Stimulated activated CD4-positive, alpha-beta T cell treated with anti-CD3 and anti-CD28 coated beads, Interleukin-2, amount 100 ng/mL, for 48 hours (primary cell): ENCODE measurements at regions not wholly inside any gene's neighbourhood (a gene's known extent, or its start where the extent isn't known, plus 50 kb on each side); places are given as distances from the start of the nearest gene placed in this dataset.
"Not testable (repeated sequence)": the region's sequence is repeated elsewhere in the genome, so short reads cannot be mapped to it uniquely, and the experiment has no call there.

Source experiments
- DNase-seq, 2 donors: peaks; one replicate each; pipeline ENCODE4 v3.0.0-alpha.2; 2020

DNA sequence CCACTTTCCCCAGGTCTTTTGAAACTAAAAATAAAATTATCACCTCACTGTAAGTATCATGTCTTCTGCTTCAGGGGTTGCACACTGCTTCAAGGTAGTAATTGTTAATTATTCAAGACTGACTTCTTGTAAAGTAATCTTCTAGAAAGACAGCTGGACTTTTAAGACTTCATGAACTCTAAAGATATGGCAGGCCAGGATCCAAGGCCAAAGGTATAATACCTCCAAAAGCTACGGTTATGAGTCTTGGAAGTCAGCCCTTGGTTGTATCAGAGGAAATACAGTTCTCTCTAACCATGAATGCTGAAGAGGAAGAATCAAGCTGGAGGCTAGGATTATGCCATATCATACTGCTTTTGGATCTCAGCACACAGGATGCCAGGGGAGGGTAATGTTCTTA, 1346.8 kb upstream of the GJE1 start:
- DNase-seq = no peak

DNA sequence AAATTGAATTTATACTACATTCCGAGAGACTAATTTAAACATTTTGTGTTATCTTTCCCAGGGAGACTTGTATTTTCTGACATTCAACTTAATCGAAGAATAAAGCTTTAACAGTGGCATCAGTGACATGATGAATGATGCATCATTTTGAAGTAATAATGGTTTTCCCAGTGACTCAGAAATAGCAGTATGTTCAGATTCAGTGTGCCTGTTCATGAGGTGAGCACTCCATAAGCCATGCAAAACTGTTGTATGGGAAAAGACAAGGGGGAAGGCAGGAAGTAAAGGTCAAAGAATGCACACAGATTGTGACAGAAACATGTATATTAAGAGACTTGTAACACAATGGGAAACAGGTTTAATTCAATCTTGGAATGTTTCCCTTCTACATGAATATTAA, 1348.2 kb upstream of the GJE1 start:
- no peak for DNase-seq

DNA sequence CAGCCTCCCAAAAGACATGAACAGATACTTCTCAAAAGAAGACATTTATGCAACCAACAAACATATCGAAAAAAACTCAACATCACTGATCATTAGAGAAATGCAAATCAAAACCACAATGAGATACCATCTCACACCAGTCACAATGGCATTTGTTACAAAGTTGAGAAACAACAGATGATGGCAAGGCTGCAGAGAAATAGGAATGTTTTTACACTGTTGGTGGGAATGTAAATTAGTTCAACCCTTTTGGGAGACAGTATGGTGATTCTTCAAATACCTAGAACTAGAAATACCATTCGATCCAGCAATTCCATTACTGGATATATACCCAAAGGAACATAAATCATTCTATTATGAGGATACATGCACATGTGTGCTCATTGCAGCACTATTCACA, 1349.2 kb upstream of the GJE1 start:
- not testable (repeated sequence) for DNase-seq

DNA sequence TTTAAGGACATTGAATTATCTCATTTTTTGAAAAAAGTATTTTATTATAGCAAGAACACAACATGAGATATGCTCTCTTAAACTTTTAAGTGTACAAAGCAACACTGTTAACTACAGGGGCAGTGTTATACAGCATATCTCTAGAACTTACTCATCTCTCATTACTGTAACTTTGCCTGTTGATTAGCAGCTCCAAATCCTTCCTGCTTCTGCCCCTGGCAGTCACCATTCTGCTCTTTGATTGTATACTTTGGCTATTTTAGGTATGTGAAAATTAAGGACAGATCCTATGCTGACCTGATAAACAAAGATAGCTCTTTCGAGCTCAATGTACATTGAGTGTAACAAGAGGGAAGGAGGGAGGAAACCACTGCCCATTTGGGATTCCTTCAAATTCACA, 1349.8 kb upstream of the GJE1 start:
- DNase-seq = no peak

DNA sequence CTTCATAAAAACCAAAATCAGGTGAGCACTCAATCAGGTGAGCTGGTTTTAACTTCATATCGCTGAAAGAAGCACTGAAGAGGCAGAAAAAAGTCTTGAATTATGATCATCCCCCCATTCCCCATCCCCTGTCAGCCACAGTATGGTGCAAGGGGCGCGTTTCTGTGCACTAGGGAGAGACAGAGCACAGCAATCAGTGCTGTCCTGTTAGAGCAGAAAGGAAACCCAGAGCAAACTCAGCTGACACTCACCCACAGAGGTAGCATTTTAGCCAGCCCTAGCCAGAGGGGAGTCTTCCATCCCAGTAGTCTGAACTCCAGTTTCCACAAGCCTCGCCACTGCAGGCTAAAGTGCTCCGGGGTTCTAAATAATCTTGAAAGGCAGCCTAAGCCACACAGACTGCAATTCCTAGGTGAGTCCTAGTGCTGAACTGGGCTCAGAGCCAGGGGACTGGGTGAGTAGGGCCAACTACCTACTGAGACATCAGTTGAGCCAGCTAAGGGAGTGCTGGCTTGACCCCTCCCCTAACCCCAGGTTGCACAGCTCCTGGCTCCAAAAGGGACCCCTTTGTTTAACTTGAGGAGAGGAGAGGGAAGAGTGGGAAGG, 1352.6 kb upstream of the GJE1 start:
- DNase-seq = no peak

DNA sequence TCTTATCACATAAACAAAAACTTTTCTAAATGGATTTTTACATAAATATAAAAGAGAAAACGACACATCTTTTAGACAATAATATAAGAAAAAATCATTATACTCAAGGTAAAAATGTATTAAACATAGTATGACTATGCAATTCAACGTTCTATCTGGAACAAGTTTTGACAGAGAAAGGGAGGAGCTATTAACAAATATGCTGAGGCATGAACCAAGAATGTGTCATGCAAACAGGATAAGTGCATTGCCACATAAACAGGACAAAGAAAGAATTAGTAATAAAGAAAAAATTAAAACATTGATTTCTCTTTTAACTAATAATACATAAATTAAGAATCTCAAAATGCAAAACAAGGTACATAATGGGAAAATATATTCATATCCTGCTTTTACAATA, 1353.4 kb upstream of the GJE1 start:
- no peak for DNase-seq

DNA sequence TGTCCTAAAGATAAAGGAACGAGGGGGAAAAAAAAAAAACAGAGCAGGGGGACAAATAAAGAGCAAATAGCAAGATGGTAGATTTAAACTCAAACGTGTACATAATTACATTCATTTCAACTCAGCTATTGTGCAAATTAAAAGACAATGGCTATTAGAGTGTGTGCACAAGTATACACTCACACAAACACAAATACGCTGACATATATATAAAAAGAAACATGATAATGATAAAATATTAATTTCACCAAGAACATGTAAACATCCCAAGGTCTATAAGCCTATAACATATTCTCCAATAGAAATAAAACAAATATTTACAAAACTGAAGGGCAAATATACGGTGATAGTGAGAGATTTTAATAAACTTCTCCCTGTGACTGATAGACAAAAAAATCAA, 1354.9 kb upstream of the GJE1 start:
- DNase-seq = no peak

DNA sequence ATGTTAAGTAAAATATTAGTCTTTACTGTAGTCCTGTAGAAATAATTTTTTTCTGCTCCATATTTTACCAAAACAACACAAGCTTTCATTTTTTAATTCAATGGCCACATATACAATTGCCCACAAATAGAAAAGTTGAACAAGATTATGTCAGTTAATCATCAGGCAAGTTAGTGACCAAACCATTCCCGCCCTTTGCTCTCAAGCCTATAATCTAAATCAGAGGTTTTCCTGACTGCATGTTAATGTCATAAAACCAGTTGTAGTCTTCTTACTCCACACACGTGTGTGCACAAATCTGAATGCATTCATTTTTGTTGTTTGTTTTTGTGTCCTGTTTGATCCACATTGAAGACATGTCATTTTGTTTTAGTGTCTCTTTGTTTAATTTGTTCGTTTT, 1357.7 kb upstream of the GJE1 start:
- DNase-seq = no peak

DNA sequence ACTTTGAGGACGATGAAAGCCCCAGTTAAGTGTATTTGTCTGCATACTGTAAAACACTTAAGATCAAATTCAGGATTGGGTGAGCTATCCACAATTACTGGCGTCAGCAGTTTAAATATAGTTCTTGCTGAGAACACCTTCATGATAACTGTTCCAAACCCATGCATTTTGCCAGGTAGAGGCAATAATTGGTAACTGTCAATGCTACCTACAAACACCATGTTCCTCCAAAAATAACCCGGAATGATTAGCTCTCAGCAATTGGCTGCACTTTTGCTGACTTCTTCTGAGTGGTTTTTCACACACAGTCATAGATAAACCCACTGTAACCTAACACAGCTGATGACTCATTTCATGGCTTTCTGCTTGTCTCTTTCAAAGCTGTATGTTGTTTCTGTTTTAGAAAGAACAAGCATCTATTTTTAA, 1358.6 kb upstream of the GJE1 start:
- no peak for DNase-seq

DNA sequence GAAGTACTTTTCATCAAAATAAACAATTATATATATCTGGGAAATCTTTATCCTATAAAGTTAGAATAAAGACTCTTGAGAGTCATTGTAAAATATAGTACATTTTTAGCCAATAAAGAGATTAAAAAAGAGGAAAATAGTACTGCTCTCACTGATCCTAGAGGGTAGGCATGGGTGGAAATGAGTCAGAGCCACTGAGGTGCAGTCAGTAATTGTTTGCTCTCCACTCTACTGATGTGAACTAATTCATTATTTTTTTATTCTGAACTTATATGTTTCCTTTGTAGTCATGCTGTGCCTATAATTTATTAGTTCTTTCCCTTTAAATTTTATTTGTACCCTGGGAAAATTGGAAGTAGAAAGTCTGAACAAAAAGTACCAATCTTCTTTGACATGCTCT, 1359.4 kb upstream of the GJE1 start:
- DNase-seq = no peak

DNA sequence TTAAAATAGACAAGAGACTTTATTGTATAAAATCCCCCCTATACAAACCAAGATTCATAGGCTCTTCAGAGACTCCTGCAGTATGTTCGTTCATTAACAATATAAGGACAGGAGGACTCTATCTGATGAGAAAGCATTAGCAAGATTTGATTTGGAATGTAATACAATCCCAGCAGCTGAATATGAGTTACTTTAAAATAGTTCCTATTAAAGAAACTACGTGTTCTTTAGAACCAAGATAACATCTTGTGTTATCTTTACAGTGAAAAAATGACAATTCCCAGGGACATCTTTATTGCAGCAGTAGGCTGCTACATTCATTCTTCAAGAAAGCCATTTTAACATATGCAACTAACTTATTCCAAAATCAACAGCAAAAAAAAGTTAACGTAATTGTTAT, 1360.1 kb upstream of the GJE1 start:
- no peak for DNase-seq

DNA sequence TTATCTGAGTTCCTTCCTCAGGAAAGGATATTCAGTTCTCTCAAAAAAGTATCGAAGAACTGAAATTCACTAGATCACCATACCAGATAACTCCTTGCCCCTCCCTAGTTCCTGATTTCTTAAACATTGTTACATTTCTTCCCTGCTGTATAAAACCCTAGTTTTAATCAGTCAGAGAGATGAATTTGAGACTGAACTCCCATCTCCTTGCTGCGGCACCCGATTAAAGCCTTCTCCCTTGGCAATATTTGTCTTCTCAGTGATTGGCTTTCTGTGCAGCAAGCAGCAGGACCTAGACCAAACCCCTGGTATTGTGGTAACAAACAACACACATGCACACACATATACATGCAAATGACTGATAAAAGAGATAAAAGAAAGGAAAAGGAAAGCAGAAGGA, 1364.6 kb upstream of the GJE1 start:
- DNase-seq = no peak

DNA sequence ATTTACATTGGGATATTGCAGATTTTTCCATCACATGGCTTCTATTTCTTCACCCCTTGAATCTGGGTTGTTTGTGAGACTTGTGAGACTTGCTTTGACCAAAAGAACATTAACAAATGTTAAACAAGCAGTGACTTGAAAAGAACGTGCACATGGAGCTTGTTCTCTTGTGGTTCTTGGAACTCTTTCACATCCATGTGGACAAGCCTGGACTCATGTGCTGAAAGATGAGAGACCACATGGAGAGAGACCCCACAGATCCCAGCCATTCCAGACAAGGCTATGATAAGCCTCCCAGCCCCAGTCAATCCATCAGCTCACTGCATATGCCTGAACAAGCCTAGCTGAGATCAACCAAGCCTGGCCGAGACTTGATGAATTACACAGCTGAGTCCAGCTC, 1365.7 kb upstream of the GJE1 start:
- DNase-seq = no peak

DNA sequence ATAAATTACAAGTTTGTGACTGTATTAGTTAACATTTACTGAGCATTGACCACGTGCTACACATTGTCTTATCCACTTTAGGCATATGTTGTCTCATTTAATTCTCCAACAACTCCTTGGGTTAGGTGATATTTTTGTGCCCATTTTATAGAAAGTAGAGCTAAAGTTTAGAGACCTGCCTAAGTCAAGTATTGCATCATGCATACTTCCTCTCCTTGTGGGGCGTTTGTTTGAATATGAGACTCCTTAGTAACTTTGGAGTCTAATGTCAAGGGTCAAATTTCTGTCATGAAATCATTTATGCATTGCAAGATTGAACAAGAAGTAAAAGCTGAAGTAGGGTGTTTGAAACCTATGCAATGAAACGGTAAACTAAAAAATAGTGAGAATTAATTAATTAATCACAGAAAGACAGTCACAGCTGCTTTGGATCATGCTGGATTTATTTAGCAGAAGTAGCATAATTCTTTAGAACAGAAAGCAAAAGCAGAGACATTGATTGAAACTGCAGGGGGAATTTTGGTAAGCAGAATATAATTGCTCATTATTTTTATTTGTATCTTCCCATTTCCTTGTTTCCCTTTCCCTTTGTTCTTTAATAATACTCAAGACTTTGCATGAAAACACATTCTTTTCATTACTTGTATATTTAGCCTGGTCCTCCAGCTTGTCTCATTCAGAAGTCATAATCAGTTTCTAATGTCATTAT, 1374.4 kb upstream of the GJE1 start:
- DNase-seq = no peak

DNA sequence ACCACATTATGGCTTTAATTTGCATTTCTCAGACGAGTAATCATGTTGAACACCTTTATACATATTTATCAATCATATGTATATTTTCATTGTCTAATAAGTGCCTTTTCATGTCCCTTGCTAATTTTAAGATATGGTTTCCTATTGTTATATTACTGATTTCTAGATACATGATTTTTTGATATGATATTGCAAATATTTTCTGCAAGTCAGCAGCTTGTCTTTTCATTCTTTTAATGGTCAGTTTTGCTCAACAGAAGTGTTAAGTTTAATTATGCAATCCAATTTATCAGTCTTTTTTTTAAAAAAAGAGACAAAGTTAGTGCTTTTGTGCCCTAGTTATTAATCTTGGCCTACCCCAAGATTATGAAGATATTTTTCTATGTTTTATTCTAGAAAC, 1377.8 kb upstream of the CITED2 start:
- no peak for DNase-seq

DNA sequence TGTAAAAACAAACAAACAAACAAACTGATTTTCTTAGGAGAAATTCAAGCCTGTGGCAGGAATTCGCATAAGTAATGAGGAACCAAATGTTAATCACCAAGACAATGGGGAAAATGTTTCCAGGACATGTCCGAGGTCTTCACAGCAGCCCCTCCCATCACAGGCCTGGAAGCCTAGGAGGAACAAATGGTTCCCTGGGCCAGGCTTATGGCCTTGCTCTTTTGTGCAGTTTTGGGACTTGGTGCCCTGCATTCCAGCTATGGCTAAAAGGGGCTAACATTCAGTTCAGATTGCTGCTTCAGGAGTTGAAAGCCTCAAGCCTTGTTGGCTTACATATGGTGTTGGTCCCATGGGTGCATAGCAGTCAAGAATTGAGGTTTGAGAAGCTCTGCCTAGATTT, 1372.7 kb upstream of the CITED2 start:
- no peak for DNase-seq

DNA sequence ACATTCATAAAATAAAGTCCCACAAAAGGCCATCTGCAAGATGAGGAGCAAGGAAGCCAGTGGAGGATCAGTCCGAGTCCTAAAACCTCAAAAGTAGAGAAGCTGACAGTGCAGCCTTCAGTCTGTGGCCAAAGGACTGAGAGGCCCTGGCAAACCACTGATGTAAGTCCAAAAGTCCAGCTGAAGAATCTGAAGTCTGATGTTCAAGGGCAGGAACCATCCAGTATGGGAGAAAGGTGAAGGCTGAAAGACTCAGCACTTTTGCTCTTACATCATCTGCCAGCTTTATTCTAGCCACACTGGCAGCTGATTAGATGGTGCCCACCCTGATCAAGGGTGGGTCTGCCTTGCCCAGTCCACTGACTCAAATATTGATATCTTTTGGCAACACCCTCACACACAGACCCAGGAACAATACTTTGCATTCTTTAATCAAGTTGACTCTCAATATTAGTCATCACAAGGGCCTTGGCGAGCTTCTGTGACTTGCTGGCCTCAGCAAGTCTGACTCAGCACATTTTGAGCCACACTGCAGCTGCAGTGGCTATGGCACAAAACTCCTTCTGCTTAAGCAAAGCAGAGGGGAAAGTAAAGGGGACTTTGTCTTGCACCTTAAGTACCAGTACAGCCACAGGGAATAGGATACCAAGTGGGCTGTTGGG, 1370.3 kb upstream of the CITED2 start:
- DNase-seq = no peak

DNA sequence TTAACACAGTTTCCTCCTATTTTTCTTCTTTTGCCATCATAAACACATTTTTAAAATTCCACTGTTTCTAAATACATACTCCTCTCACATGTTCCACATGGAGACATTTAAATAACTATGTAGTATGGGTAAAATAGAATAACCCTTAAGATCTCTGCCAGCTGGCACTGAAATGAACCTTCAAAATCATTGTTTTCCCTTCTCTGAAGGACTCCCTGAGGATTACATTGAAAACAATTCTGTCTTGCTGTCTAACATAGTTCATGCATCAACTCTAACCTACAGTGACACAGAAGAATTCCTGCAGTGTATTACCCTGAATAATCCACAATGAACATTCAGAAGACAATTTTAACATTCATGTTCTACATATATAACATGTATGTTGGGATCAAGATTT, 1361.8 kb upstream of the CITED2 start:
- DNase-seq = no peak

DNA sequence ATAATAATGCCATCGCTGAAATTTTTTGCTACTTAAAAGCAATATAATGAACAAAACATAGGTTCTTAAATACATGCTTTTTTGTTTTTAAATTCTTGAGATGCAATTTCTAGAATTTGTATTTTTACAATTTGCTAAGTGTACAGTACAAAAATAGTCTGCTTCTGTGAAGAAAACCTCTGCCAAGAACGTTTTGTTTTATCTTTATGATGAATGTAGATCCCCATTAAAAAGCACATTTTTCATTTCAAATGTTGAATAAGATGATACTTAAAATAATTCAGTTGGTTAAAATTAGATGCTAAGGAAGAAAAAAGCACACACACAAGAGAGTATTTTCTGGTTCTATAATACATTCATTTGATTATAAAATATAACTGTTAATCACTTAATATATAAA, 1358.5 kb upstream of the CITED2 start:
- DNase-seq = no peak

DNA sequence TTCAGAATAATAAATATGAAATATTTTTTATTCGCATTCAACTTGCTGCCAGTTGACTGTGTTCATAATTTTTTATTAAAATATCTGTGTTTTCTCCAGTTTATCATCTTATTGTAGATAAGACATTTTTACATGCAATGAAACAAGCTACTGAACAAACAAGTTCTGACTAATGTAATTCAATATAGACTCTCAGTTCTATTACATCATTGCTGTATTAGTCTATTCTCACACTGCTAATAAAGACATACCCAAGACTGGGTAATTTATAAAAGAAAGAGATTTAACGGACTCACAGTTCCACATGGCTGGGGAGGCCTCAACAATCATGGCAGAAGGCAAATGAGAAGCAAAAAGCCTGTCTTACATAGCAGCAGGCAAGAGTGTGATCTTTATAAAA, 1357.7 kb upstream of the CITED2 start:
- no peak for DNase-seq

DNA sequence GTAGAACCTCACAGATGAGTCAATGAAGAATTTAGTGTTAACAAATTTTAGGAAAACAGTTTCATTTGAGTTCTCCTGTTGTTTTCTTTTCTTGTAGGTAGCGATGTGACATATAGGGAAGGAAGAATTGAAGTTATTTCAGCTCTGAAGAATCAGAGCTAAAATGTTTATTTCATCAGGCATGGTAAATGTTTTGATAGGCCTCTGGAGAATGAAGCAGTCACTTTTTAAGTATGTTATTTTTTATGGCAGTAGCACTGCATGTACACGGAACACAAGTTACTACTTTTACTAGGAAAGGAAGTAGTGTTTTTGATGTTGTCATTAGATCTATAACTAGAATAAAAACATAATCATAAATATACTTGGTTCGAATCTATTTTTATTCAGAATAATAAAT, 1357.3 kb upstream of the CITED2 start:
- no peak for DNase-seq

DNA sequence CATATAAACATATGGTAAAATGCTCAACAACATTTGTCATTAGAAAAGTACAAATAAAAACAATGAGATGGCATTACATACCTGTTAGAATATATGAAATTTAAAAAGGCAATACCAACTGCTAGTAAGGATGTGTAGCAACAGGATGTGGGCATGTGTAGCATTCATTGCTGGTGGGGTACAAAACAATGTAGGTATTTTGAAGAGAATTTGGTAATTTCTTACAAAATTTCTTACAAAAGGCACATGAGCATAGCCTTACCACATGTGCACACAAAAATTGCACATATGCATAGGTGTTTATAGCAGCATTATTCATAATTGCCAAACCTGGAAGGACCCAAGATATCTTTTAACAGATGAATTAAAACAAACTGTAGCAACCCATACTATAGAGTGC, 1355.1 kb upstream of the CITED2 start:
- DNase-seq = no peak

DNA sequence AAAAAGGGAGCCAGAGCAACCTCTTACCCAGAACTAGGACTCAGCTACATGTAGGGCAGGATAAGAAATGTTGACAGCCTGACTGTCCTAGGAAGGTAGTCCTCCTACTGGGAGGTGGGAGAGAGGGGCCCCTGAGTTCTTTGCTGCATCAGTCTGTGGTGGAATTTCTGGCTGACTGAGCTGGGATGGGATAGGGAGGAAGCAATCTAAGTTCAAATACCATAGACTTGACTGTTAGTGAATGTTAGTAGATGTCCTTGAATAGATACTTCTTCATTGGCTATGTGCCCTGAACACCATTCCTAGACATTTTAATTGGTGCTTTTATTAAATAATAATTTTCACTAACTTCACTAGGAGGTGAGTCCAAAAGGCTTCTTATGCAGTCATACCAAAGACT, 1343.6 kb upstream of the CITED2 start:
- no peak for DNase-seq

DNA sequence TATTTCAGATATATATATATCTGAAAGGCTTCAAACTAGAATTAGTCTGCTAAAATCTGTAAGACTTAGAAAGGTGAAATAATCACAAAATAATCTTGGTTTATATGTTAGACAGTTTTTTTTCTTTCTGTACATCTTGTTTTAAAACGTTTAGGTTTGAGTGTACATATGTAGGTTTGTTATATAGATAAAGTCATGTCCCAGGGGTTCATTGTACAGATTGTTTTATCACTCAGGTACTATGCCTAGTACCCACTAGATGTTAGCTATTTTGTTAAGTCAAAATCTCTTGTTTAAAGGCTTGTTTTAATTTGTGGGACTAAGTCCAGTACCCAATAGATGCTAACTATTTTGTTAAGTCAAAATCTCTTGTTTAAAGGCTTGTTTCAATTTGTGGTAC, 1339.0 kb upstream of the CITED2 start:
- DNase-seq = no peak
